ENCODE measurements at regions not wholly inside any gene's neighbourhood (a gene's known extent, or its start where the extent isn't known, plus 50 kb on each side); places are given as distances from the start of the nearest gene placed in this dataset.
"Not testable (repeated sequence)": the region's sequence is repeated elsewhere in the genome, so short reads cannot be mapped to it uniquely, and the experiment has no call there.

DNA sequence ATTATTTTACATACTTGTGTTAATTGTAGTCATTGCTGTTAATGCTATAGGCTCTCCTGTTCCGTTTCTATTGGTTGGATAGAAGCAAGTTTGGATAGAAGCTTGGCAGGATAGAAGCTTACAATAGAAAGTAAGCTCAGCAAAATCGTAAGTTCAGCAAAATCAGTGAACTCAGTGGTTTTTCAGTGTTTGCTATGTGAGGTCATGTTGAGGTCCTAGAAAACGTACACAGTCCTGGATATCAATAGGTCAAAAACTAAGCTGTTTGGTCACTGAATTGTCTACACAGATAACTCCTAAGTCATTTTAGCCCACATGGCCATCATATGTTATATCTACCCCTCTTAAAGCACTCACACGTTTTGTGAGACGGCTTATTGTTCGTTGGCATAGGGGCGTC, 299.4 kb downstream of the MAN2A1 start:
- DNase-seq (ENCODE audit: low read depth), result no peak

DNA sequence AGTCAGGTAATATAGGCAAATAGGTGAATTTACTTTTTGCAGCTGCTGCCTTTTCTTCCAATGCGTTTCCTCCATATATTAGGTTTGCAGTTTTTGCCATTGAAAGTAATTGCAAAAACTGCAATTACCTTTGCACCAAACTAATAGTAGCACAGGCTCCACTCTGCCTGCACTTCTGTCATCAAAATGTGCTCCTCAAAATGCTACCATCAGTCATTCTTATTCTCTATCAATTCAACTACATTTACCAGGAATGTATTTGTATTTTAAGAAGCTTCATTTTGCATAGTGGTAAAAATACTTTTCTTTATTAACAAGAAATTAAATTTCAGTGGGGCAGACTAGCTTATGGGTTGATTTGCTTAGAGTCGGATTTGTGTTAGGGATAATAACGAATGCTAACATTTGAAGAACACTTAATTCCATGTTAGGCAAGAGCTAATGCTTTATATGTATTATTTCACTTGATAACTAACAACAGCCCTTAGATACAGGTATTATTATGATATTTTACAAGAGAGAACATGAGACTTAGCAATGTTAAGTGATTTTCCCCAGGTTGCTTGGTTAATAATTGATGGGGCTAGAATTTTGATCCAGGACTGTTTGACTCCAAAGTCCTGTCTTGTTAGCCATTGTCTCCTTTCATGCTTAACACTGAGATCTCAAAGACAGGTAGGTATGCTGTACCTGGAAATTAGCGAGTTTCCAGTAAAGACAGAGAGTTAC, 300.4 kb downstream of the MAN2A1 start:
- DNase-seq (ENCODE audit: low read depth), result no peak

DNA sequence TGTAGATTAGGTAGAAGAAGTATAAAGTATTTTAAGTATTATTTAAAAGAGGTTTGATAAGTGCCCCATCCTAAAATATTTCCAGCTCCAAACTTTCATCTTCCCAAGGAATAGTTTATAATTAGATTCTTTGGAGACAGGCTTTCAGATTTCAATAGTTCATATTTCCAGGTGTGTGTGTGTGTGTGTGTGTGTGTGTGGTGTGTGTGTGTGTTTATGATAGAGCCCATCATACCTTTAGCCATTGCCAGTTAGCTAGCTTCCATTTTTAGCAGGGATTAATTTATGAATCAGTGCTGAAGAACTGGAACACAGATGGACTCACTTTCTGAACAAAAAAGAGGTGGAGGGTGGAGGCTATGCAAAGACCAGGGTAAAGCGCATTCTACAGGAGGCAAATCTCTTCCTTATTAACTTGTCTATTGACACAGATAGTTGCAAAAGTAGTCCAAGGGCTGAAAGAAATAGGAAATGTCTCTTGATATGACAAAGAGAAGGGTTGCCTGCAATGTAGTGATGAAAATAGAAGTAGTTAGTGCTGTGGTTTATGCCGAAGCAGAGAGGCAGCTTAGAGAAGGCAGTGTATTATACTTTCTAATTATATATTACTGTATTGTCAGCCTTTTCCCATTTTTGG, 301.1 kb downstream of the MAN2A1 start:
- DNase-seq (ENCODE audit: low read depth), result peak; percentile 47

DNA sequence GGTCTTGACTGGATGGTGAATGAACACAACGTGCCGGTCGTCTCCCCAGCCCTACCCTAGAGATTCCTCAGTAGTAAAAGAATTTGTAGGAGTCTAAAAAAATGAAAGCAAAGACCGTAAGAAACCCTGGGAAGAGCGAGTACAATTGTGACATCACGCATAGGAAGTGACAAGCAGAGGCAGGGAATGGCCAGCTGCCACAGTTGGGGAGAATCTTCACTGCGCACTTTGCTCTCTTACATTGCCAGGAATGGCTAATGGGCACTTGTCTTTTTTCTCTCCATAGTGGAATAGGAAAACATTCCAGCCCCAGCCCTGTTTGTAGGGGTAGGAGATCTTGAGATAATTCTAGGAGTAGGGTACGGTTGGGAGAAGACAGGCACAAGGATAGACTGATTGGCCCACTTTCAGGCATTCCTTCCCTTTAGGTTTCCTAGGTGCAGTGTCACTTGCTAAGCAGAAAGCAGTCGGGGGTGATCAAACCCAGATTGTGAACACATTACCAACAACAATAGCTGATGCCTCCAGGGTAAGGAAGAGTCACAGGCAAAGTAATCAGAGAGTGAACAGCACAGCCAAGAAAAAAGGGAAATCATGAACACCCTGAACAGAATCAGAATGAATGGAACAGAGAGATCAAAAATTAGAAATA, 302.7 kb downstream of the MAN2A1 start:
- DNase-seq (ENCODE audit: low read depth), result no peak

DNA sequence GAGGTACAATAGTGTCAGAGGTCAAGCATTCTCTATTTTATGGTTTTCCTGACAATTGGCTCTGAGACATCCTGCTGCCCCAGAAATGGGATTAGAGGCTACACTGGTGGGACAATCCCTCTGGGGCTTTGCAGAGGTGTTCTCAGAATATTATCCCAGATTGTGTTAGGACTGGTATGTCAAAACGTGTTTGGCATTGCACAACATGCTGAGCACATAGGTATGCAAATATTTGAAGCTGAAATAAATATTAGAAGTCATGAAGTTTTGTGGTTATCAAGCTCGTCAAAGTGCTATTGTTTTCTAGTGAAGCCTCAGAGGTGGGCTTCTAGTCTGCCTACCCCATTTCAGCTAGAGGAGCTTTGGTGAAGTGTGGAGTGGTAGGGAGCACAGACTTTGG, 304.4 kb downstream of the MAN2A1 start:
- no peak for DNase-seq (ENCODE audit: low read depth)

DNA sequence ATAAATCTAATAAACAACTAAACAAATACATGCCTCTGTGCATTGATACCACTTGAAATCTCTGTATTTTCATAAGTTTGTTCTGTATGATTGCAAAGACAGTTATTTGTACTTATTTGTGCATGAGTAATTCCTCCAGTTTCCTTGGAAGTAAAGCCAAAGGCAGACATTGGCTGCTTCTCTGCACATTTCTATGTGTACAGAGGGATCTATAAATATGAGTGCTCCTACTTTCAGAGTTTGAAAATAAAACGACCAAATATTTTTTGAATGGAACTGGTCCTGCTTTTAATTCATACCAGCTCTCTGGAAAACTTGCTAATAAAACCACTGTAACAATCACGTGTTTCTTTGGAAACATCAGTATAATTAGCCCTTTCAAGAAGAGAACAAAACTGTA, 306.5 kb downstream of the MAN2A1 start:
- no peak for DNase-seq (ENCODE audit: low read depth)

DNA sequence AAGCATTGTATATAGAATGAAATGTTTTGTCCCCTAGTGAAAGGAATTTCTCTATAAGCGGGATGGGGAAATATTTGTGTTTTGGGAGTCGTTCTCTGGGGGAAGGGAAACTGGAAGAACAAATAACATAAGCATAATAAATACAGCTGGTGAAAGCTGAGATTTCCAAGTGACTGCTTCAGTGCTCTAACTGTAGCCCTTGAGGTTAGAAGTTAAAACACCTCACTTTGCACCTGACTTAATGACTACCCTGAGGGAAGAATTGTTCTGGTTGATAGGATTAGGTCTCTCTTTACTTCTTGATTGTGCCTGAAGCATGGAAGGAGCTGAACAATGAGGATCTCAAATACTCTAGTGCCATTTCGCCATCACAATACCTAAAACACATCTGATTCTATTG, 307.4 kb downstream of the MAN2A1 start:
- DNase-seq (ENCODE audit: low read depth), result no peak

DNA sequence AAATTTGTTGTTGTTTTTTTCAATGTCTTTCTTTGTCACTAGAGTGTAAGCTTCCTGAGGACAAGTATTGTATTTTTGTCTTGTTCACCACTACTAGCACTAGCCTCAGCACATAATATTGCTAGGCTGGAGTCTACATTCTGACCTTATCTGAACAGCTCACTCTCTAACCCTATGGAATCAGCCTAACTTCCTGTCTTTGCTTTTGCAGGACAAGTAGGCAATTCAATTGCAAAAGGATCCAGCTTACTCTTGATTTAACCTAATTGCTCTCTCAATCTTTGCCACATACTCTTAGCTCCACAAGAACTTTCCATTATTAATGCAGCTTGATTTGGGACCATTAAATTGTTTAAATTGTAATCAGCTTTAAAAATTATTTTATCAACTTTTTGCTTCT, 308.5 kb downstream of the MAN2A1 start:
- no peak for DNase-seq (ENCODE audit: low read depth)

DNA sequence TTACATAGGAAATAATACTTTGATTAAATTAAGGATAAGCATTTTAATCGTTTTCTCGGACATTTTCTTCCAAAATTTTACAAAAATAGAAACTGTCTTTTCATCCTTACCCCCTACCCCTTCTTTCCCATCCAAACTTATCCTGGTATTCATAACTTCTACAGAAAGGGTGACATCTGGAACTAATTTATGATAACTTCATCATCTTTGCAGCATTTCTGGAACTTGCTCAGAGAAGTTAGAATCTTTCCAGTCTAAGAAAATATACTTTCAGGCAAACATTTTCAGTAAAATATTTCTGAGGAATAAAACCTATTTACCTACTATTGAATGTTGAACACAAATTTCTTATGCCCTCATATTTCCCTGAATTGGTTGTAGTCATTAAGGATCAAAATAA, 309.0 kb downstream of the MAN2A1 start:
- DNase-seq (ENCODE audit: low read depth), result no peak

DNA sequence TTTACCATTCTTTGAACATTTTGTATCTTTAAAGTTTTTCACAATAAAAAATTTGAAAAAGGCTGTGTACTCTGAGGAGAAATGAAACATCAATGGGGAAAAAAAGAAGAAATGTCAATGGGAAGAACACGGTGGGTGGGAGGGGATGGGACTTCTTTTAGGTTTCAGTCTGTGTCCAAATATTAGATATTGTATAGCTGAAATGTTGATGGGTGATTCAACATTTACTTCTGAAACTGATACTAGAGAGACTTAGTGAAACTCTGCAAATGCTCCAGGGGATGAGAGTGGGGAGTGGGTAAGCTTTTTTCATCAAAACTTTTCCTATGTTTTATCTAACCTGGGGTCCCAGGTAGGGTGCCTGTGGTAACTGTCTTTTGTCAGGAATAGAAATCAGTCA, 311.9 kb downstream of the MAN2A1 start:
- no peak for DNase-seq (ENCODE audit: low read depth)

DNA sequence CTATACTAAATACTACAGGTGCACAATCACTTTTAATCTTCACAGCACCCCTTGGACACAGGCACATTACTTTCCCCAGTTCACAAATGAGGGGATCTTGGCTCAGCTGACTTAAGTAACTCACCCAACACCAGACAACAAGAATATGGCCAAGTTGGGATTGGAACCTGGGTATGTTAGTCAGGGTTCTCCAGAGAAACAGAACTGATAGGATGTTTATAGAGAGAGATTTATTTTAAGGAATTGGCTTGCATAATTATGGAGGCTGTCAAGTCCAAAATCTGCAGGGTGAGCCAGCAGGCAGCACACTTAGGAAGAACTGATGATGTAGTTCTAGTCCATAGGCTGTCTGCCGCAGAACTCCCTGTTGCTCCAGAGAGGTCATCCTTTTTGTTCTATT, 312.9 kb downstream of the MAN2A1 start:
- no peak for DNase-seq (ENCODE audit: low read depth)

DNA sequence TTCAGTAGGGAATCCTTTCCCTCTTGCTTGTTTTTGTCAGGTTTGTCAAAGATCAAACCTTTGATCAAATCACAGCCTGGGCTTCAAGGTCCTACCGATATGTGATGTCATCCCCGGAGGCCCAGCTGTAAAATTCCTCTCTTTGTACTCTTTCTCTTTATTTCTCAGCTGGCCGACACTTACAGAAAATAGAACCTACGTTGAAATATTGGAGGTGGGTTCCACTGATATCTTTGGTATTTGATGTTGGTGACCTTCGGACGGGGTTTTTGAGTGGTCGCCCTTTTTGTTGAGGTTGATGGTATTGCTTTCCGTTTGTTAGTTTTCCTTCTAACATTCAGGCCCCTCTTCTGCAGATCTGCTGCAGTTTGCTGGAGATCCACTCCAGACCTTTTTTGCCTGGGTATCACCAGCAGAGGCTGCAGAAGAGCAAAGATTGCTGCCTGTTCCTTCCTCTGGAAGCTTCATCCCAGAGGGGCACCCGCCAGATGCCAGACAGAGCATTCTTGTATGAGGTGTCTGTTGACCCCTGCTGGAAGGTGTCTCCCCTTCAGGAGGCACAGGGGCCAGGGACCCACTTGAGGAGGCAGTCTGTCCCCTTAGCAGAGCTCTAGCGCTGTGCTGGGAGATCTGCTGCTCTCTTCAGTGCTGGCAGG, 316.3 kb downstream of the MAN2A1 start:
- DNase-seq (ENCODE audit: low read depth), result not testable (repeated sequence)

DNA sequence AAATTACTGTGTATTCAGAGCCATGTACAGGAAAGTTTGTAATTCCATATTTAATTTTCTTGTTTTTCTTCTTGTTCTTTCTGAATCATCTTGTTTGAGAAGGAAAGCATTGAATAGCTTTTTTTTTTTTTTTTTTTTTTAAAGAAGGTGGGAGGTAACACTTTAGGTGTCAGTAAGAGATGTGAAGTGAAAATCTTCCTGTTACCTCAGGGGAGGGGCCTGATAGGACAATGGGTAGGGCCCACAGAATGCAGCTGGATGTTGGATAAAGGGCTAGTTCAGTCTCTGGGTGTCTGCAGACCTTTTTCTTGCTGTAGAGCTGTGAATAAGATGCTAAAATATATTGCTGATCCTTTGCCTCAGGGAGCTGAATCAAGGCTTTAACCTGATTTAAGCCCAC, 317.4 kb downstream of the MAN2A1 start:
- no peak for DNase-seq (ENCODE audit: low read depth)

DNA sequence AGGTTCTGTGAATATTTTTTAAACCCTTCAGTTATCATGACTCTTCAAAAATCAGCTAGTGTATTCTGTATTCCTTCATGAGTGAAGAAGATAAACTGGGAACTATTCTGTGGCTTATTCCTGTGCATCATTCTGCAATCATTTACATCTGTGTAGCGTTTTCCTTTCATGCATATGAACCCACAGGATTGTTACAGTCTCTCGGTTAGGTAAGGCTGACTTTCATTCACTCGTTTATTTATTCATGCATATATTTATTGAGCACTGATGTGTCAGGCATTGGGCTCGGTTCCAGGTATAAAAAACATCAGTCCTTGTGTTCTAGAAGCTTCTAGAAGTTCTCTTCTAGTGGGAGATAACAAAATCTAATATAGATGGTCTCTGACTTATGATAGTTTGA, 318.4 kb downstream of the MAN2A1 start:
- DNase-seq (ENCODE audit: low read depth), result no peak

DNA sequence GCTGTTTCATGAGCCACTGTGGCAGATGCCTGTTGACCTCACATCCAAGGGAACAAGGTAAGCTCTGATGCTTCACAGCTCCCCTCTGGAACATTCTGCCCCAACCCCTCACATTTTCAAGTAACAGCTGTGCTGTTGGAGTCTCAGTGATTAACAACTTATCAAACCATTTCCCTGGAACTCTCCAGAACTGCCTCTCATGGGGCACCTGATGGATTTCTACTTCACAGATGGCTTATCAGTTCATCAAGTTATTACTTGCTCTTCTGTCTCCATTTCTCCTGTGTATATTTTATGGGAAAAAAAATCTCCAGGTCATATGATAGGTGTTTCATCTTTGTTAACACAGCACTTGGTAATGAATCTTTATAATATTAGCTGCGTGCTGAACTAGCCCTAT, 322.4 kb downstream of the MAN2A1 start:
- DNase-seq (ENCODE audit: low read depth), result no peak

DNA sequence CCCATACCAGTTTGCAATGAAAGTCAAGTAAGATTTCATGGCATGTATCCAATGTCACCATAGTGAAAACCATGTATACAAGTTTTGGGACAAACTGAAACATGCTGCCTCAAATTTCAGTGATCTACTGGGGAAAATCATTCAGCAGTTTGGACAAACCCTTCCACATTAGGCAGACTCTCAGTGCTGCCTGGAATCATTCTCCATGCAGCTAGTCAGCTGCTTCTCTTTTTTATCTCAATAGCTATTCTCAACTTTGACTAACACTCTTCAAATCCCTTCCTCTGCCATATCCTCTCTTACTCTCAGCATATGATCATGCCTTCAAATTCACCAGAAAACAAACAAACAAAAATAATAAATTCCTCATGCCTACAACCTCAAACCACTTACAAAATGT, 323.3 kb downstream of the MAN2A1 start:
- no peak for DNase-seq (ENCODE audit: low read depth)

DNA sequence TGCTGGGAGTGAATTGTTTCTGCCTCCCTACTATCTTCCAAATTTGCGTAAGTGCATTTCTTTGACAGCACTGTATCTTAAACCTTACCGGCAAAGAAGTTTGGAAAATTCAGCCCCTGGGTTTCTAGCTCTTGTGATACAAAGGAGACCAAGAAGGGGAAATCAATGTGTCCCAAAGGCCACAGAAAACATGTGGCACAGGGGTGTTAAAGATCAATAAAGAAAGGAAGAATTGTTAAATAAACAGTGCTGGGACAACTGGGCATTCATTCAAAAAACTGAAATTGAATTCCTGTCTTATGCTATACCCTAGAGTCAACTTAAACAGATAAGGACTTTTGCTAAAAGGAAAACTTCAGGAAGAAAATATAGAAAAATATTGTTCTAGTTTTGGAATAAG, 328.1 kb downstream of the MAN2A1 start:
- DNase-seq (ENCODE audit: low read depth), result no peak

DNA sequence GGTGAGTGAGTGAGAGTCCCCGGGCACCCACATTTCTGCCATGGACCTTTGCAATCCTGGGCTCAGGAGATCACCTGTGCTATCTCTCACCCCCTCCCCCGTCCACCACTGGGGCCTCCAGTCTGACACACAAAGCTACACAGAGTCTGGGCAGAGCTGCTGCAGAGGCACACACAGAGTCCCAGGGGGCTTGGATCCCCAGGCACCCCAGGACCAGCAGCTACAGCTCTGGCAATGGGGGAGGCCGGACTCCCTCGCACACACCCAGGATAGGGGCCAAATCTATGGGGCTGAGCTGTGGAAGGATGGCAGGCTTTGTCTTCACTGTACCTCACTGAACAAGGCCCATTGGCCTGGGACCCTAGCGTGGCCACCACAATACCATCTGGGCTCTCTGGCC, 328.8 kb downstream of the MAN2A1 start:
- no peak for DNase-seq (ENCODE audit: low read depth)

DNA sequence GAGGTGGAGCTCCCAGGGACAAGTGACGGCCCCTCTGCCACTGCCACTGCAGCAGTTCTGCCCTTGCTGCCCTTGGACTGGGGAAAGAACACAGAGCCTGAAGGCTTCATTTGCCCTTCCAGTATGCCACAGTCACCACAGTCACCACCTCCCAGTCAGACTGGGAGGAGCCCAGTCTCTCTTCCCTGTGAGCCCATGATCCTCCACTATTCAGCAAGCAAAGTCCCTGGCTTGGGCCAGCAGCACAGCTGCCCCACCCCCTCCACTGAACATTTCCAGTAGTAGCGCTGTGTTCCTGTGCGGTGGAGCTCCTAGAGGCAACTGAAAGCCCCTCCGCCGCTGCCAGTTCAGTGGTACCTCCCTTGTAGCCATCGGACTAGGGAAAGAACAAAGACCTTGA, 329.4 kb downstream of the MAN2A1 start:
- no peak for DNase-seq (ENCODE audit: low read depth)

DNA sequence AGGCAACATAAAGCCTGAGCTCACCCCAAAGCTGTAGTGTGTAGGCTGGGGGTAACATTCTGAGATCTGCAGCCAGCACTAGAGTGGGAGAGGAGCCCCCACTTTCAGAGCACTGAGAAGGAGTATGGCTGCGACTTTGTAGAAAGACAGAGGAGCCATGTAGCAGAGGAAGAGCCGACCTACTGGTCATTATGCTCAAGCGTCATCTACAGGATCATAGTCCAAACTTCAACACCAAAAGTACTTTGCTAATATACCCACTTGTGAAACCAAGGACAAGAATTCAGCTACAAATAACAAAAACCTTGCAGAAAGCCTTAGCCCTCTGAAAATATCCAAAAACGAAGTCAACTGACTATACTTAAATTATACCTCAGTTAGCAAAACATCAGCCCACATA, 330.1 kb downstream of the MAN2A1 start:
- DNase-seq (ENCODE audit: low read depth), result no peak

DNA sequence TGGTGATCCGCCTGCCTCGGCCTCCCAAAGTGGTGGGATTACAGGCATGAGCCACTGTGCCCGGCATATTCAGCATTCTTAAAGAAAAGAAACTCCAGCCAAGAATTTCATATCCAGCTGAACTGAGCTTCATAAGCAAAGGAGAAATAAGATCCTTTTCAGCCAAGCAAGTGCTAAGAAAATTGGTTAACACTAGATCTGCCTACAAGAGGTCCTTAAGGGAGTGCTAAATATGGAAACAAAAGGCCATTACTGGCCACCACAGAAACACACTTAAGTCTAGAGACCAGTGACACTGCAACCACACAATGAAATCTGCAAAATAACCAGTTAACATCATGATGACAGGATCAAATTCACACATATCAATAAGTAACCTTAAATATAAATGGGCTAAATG, 331.5 kb downstream of the MAN2A1 start:
- DNase-seq (ENCODE audit: low read depth), result peak; percentile 60

DNA sequence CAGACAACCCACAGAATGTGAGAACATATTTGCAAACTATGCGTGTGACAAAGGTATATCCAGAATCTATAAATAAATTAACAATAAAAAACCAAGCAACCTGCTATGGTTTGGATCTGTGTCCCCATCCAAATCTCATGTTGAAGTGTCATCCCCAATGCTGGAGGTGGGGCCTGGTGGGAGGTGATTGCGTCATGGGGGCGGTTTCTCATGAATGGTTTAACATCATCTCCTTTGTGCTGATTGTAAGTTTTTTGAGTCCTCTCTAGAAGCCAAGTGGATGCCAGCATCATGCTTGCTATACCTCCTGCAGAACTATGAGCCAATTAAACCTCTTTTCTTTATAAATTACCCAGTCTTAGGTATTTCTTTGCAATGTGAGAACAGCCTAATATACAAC, 335.4 kb downstream of the MAN2A1 start:
- no peak for DNase-seq (ENCODE audit: low read depth)

All from myocyte (in vitro differentiated cells).